H1 (cell line): ENCODE measurements at regions not wholly inside any gene's neighbourhood (a gene's known extent, or its start where the extent isn't known, plus 50 kb on each side); places are given as distances from the start of the nearest gene placed in this dataset.

ENCODE experiments used
- CHD2 ChIP-seq: IDR thresholded peaks from 2 replicates; pipeline ENCODE4 v1.6.1; 2012; ENCODE audit warnings: low read length, improper control_type of control experiment
- SIRT6 ChIP-seq: IDR thresholded peaks from one replicate; pipeline ENCODE4 v1.7.1; 2012; ENCODE audit warnings: low read length, inconsistent platforms
- TBP ChIP-seq: IDR thresholded peaks from 2 replicates; pipeline ENCODE4 v1.6.1; 2011; ENCODE audit warnings: low read depth, low read length, improper control_type of control experiment

GRCh38 chr6:26302941-26303559 is 61.9 kb upstream of the BTN3A2 start (continued):
- TF ChIP-seq SIRT6: no peak
- TF ChIP-seq TBP: no peak
- no peak for TF ChIP-seq CHD2
